A673 (cell line): ENCODE measurements at regions not wholly inside any gene's neighbourhood (a gene's known extent, or its start where the extent isn't known, plus 50 kb on each side); places are given as distances from the start of the nearest gene placed in this dataset.

Source experiments
- EZH2 ChIP-seq: fragments of 200-600 bp; sonication (generic); IDR thresholded peaks from 2 replicates; pipeline ENCODE4 v1.6.1; 2017; ENCODE audit warnings: borderline replicate concordance, low read depth, mild to moderate bottlenecking, mixed read lengths, antibody characterized with exemption, low read length; ENCODE audit not compliant: poor library complexity, severe bottlenecking
- TF ChIP-seq, protein P1 (sequence below): fragments of 300-800, 200-600 bp; sonication (generic); conservative IDR thresholded peaks from 2 replicates; pipeline ENCODE4 v1.5.1; 2017; ENCODE audit warnings: low read depth, mild to moderate bottlenecking, antibody characterized with exemption, low read length, moderate library complexity, mixed read lengths

GRCh38 chr22:47788461-47788860 is 1026.0 kb downstream of the TBC1D22A start:
- TF ChIP-seq, protein P1, sequence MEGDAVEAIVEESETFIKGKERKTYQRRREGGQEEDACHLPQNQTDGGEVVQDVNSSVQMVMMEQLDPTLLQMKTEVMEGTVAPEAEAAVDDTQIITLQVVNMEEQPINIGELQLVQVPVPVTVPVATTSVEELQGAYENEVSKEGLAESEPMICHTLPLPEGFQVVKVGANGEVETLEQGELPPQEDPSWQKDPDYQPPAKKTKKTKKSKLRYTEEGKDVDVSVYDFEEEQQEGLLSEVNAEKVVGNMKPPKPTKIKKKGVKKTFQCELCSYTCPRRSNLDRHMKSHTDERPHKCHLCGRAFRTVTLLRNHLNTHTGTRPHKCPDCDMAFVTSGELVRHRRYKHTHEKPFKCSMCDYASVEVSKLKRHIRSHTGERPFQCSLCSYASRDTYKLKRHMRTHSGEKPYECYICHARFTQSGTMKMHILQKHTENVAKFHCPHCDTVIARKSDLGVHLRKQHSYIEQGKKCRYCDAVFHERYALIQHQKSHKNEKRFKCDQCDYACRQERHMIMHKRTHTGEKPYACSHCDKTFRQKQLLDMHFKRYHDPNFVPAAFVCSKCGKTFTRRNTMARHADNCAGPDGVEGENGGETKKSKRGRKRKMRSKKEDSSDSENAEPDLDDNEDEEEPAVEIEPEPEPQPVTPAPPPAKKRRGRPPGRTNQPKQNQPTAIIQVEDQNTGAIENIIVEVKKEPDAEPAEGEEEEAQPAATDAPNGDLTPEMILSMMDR, result no peak
- no peak for TF ChIP-seq EZH2
